Calu3 (cell line): ENCODE measurements at regions not wholly inside any gene's neighbourhood (a gene's known extent, or its start where the extent isn't known, plus 50 kb on each side); places are given as distances from the start of the nearest gene placed in this dataset.

ENCODE experiments used
- BruUV-seq: library from RNA; stranded (reverse); fragments of 400-500 nt; replicated peaks from 2 replicates; lab custom pipeline; 2021; lab: Mats Ljungman, UMichigan
- CTCF ChIA-PET: fragments of 300-600 bp; sonication (Branson Sonifier 250); formaldehyde crosslinking; loops from one replicate; lab custom pipeline; 2022; ENCODE audit warnings: antibody characterized with exemption; lab: Charles Lee
- DNase-seq: peaks from one replicate; pipeline ENCODE4 v3.0.0; 2022
- H3K27ac Mint-ChIP-seq: one replicate; pipeline ENCODE4 v1.8.0; 2022; ENCODE audit warnings: mixed read lengths; ENCODE audit not compliant: unreplicated experiment
- H3K27me3 Mint-ChIP-seq: one replicate; pipeline ENCODE4 v1.8.0; 2022; ENCODE audit warnings: mixed read lengths; ENCODE audit not compliant: unreplicated experiment
- H3K36me3 Mint-ChIP-seq: one replicate; pipeline ENCODE4 v1.8.0; 2022; ENCODE audit warnings: mild to moderate bottlenecking, moderate library complexity, mixed read lengths; ENCODE audit not compliant: insufficient read depth, unreplicated experiment
- H3K4me1 Mint-ChIP-seq: one replicate; pipeline ENCODE4 v1.8.0; 2022; ENCODE audit warnings: mild to moderate bottlenecking, low read depth, mixed read lengths; ENCODE audit not compliant: unreplicated experiment
- H3K4me3 Mint-ChIP-seq: one replicate; pipeline ENCODE4 v1.8.0; 2022; ENCODE audit warnings: mild to moderate bottlenecking, low read depth, moderate library complexity, mixed read lengths; ENCODE audit not compliant: unreplicated experiment
- H3K9me3 Mint-ChIP-seq: one replicate; pipeline ENCODE4 v1.8.0; 2022; ENCODE audit warnings: low read depth, mixed read lengths; ENCODE audit not compliant: unreplicated experiment
- CTCF ChIP-seq: fragments of 200-600 bp; IDR thresholded peaks from one replicate; pipeline ENCODE4 v1.8.0; 2022; ENCODE audit warnings: antibody characterized with exemption; ENCODE audit not compliant: unreplicated experiment
- intact Hi-C: fragments of 100-400 bp; cut with micrococcal nuclease; formaldehyde crosslinking; loops from one replicate; pipeline ENCODE4 v1.10.0; 2022; ENCODE audit not compliant: unreplicated experiment

GRCh38 chr13:107809125-107809524 is 406.2 kb downstream of the LIG4 start:
- Mint-ChIP-seq H3K4me1 (no peaks in the 10 kb centered on the region), H3K9me3 (no peaks in the 10 kb centered on the region), H3K27me3 (no peaks in the 10 kb centered on the region), H3K27ac (no peak overlapping the region), H3K4me3 (no peak overlapping the region), H3K36me3 (no peaks in the 10 kb centered on the region)
- intact Hi-C loops = no loop called here
- no TSS peak for BruUV-seq
- DNase-seq = no peak
- no peak for TF ChIP-seq CTCF
- CTCF ChIA-PET = no interaction called here

GRCh38 chr13:107808389-107808788 is 406.9 kb downstream of the LIG4 start:
- DNase-seq = no peak
- no peak for TF ChIP-seq CTCF
- intact Hi-C loops = no loop called here
- CTCF ChIA-PET = no interaction called here
- no TSS peak for BruUV-seq
- no peaks in the 10 kb centered on the region for H3K36me3 Mint-ChIP-seq
- H3K9me3 Mint-ChIP-seq = no peaks in the 10 kb centered on the region
- H3K4me3 Mint-ChIP-seq = no peak overlapping the region
- H3K27me3 Mint-ChIP-seq = no peaks in the 10 kb centered on the region
- H3K27ac Mint-ChIP-seq = no peak overlapping the region
- no peaks in the 10 kb centered on the region for H3K4me1 Mint-ChIP-seq

- Mint-ChIP-seq H3K4me3 (no peak overlapping the region), H3K4me1 (no peaks in the 10 kb centered on the region), H3K27me3 (no peaks in the 10 kb centered on the region), H3K9me3 (no peaks in the 10 kb centered on the region), H3K27ac (no peak overlapping the region), H3K36me3 (no peaks in the 10 kb centered on the region)
- TF ChIP-seq CTCF = no peak
- no TSS peak for BruUV-seq
- no peak for DNase-seq
- intact Hi-C loops = no loop called here
- CTCF ChIA-PET = no interaction called here
Observed at GRCh38 chr13:107807306-107808073, 407.8 kb downstream of the LIG4 start.

- CTCF ChIA-PET = no interaction called here
- H3K4me1 Mint-ChIP-seq = no peaks in the 10 kb centered on the region
- no peak for DNase-seq
- TF ChIP-seq CTCF = no peak
- no TSS peak for BruUV-seq
- H3K4me3 Mint-ChIP-seq = no peak overlapping the region
- H3K36me3 Mint-ChIP-seq = no peaks in the 10 kb centered on the region
- H3K27ac Mint-ChIP-seq = no peak overlapping the region
- intact Hi-C loops = no loop called here
- H3K27me3 Mint-ChIP-seq = no peaks in the 10 kb centered on the region
- no peaks in the 10 kb centered on the region for H3K9me3 Mint-ChIP-seq
Observed at GRCh38 chr13:107806726-107807125, 408.6 kb downstream of the LIG4 start.
